HFF-Myc (cell line): ENCODE measurements at regions not wholly inside any gene's neighbourhood (a gene's known extent, or its start where the extent isn't known, plus 50 kb on each side); places are given as distances from the start of the nearest gene placed in this dataset.

ENCODE experiments used
- DNase-seq: peaks from one replicate; pipeline ENCODE4 v3.0.0-alpha.2; 2011; ENCODE audit warnings: low read depth; ENCODE audit errors: extremely low read depth
- H3K4me3 ChIP-seq: replicated peaks from 2 replicates; pipeline ENCODE4 v1.5.1; 2011; ENCODE audit warnings: low read depth, mild to moderate bottlenecking, control low read depth, low read length
- TF ChIP-seq, protein P1 (sequence below): IDR thresholded peaks from 2 replicates; pipeline ENCODE4 v1.5.1; 2012; ENCODE audit warnings: mild to moderate bottlenecking, low read depth, low read length, control low read depth; ENCODE audit errors: missing control alignments

DNA sequence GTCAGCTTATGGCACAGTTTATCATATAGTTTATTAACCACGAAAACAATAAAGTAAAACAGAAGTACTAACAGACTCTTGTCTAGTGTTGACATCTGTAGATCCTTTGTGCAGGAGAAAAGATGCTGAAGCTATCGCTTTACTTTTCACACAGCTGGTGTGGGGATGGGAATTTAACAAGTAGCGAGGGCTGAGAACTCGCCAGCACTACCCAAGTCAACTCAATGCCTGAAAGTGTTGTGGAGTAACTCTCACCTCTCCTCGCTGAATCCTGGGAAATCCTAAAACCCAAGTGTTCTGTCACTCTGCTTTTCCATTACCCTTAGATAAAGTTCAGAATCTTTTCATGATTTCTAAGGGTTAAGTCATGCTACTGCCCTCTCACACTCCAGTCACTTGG is 264.2 kb downstream of the BMP4 start:
- DNase-seq, result no peak
- TF ChIP-seq, protein P1, sequence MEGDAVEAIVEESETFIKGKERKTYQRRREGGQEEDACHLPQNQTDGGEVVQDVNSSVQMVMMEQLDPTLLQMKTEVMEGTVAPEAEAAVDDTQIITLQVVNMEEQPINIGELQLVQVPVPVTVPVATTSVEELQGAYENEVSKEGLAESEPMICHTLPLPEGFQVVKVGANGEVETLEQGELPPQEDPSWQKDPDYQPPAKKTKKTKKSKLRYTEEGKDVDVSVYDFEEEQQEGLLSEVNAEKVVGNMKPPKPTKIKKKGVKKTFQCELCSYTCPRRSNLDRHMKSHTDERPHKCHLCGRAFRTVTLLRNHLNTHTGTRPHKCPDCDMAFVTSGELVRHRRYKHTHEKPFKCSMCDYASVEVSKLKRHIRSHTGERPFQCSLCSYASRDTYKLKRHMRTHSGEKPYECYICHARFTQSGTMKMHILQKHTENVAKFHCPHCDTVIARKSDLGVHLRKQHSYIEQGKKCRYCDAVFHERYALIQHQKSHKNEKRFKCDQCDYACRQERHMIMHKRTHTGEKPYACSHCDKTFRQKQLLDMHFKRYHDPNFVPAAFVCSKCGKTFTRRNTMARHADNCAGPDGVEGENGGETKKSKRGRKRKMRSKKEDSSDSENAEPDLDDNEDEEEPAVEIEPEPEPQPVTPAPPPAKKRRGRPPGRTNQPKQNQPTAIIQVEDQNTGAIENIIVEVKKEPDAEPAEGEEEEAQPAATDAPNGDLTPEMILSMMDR, result no peak
- no peak overlapping the region for H3K4me3 ChIP-seq

DNA sequence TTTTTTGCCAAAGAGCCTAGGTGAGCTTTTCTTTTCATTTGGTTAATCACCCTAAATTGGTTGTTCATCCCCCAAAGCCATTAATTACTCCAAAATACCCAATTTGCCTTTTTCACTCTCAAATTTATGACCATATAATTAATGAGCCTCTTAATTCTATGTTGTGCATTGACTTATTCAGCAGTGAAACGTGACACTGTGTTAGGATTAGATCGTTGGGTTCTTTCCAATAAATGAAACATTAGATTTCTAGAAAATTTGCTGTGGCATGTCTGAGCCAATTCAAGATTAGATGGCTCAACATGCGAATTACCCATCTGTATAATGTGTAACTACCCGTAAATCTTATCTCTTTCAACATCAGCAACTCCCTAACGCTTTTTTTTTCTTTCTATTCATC is 273.4 kb downstream of the BMP4 start:
- TF ChIP-seq, protein P1, result no peak
- no peak for DNase-seq
- H3K4me3 ChIP-seq, result no peak overlapping the region

DNA sequence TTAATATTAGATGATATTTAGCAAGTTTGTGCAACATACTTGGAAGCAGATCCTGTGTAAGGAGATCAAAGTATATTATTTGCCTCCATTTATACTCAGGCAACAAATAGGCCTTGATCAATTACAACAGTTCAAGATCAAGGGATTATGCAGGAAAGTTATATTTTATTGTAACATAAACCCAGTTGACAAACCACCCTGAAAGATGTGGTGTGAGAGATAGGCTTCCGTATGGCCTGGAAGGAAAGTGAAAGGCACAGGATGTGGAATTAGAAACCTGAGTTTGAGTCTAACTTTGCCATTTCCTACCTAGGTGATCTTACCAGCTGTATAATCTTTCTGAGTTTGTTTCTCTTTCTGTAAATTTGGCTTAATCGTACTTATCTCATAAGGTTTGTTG is 284.1 kb downstream of the BMP4 start:
- DNase-seq, result no peak
- no peak overlapping the region for H3K4me3 ChIP-seq
- TF ChIP-seq, protein P1, result no peak

DNA sequence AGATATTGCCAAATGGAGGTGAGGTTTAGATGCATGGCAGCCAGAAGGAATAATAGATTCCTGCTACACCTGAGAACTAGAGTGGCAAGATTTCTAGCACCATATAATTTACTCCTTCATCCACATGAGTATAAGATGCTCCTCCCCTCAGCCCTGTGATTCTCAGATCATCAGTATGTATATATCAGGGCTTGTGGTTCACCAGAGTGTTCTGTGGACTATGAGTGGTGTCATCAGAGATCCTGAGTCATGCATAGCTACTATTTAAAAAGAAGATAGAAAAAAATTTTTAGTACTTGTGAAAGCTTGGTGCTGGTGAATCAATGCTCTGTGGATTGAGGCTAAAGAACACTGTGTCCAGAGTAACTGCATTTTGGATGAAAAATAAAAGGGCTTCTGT is 285.9 kb downstream of the BMP4 start:
- DNase-seq, result no peak
- TF ChIP-seq, protein P1, result no peak
- no peak overlapping the region for H3K4me3 ChIP-seq

DNA sequence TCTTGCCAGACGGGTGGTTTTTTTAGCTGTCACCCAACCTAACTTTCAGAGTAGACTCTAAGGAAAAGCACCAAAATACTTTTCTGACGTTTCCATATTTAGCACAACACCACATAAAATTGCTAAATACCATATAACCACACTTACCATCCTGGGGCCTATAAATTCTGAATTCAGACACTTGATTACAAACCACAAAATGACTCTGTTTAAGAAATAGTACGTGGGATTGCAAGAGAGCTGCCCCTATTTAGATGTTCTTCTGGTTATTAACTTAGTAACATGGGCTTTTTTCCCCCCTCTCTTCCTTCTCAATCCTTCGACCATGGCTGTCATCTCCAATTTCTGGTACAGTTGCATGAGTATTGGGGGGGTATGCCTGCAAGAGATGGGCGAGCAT is 287.7 kb downstream of the BMP4 start:
- TF ChIP-seq, protein P1, result no peak
- no peak overlapping the region for H3K4me3 ChIP-seq
- DNase-seq, result no peak

DNA sequence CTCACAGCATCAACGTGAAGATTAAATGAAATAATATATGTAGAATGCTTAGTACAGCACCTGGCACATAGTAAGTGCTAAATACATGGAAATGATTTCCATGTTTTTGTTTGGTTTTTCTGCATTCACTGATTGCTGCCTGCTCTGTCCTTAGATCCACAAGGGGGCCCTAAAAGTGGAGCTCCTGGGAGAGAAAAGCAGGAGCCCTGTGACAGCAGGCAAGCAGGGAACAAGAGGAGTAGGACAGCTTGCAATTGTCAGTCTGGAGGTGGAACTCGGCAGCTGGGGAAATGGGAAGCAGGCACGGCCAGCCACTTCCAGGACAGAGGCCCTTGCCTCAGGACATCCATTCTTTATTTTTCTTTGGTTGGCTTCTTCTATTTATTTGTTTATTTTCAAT is 292.9 kb downstream of the BMP4 start:
- TF ChIP-seq, protein P1, result peak; percentile 62
- no peak for DNase-seq
- H3K4me3 ChIP-seq, result no peak overlapping the region

DNA sequence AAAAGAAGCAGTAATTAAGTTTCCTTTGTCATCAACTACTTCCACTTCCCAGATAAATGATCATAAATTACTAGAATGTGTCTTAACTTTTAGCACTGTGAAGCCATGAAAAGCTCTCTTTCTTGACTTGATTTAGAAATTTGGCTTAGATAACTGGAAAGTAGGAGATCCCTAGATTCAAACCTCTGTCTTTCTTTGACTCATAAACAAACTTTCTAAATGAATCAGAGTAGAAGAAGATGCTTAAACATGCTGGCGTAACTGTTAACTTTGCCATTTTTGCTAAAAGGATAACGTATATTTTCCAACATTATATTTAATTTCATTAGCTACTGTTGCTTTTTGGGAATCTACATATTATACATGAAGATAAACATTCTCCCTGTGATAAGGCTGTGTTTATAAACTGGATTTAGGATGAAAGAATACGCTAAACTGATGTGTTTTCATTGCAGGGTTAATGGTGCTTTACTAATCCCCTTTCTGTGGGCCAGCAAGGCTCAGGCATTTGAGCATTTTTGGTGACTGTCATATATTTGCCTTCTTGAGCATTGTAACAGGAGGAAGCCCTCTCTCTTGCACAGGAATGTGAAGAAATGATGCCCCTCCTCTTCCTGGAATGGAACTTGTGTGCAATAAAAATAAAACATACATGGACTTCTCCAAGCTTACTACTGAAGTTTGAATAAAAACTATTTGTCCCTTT is 301.4 kb downstream of the BMP4 start:
- no peak for DNase-seq
- TF ChIP-seq, protein P1, result no peak
- no peak overlapping the region for H3K4me3 ChIP-seq
